ENCODE measurements at regions not wholly inside any gene's neighbourhood (a gene's known extent, or its start where the extent isn't known, plus 50 kb on each side); places are given as distances from the start of the nearest gene placed in this dataset.

DNA sequence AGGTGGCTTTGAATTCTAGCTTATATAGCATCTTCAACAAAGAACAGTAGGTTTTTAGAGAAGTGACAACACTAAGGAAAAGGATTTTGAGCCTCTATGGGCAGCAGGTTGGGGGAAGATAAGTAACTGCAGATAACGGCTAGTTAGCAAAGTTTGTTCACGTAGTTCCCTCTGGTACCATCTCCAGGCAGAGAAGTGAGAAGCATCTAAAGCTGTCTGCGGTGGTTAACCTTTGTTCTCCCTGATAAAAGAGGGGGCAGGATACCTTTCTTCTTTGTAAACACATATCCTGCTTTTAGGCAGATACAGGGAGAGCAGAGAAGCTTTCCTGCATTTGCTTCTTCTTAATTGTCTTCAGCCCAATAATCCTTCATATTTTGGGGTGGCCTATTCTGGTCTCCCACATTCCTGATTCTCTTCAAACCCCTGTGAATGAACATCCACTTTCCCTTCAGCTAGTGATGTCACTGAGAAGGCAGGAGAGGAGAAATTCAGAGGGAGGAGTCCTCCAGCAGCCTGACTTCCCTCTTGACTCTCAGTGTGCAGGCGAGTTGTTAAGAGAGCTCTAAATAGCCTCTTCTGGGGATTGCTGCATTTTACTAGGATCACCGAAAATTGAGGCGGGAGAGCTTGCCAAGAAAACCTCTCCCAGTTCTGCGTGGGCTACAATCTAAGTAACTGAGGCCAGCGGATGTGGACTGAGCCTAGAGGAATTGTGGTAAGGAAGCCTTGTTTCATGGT lies 393.7 kb upstream of the C2CD4B start:
- peak; percentile 52 for DNase-seq

DNA sequence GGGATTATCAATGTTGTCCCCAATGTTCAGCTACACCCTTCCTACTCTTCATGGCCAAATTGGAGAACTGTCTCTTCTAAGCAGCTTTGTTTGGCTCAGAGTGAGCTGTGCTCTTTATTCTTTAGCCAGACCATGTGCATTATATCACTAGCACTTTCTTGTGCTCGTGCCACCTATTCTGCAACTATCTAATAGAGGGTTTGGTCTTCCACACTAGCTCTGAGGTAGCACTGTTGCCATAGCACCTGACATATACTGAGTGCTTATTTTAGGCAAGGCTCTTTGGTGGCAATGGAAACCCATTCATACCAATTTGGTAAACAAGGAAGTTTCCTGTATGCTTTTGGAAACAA lies 394.3 kb upstream of the C2CD4B start:
- no peak for DNase-seq

DNA sequence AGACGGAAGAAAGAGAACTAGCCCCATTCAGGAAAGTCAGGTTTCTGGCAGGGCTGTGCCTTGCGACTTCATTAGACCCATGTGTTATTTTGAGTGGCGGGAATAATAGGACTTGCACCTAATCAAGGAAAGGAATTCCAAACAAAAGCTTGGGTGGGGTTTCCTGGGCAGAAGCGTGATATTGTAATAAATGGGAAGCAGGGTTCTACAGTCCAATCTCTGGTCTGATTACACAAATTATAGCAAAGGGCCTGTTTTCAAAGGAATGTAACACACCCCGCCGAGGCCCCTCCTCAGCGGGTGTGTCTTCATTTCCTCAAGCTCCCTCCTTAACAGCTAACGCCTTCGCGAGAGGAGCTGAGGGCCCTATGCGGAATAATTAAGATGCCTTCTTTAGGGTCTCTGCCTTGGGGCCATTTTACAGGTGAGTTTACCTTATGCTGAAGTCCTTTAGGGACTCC lies 396.0 kb upstream of the C2CD4B start:
- no peak for DNase-seq

DNA sequence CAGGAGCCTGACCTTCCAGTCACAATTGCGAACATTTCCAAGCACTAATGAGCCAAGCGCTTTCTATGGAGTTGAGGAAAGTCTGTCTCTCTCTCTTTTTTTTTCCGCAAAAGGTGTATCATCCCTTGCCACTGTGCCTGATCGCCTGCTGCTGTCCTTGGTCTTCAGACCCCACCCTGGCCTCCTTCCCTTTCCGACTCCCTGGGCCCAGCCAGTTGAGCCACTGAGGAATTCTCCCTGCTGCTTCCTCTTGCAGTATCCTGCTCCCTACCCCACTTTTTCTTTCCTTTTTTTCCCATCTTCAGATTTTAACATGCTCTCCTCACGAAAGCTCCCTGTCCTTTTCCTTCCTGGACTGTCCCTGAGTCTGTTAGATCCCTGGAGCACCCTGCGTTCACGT lies 396.5 kb upstream of the C2CD4B start:
- DNase-seq: no peak

DNA sequence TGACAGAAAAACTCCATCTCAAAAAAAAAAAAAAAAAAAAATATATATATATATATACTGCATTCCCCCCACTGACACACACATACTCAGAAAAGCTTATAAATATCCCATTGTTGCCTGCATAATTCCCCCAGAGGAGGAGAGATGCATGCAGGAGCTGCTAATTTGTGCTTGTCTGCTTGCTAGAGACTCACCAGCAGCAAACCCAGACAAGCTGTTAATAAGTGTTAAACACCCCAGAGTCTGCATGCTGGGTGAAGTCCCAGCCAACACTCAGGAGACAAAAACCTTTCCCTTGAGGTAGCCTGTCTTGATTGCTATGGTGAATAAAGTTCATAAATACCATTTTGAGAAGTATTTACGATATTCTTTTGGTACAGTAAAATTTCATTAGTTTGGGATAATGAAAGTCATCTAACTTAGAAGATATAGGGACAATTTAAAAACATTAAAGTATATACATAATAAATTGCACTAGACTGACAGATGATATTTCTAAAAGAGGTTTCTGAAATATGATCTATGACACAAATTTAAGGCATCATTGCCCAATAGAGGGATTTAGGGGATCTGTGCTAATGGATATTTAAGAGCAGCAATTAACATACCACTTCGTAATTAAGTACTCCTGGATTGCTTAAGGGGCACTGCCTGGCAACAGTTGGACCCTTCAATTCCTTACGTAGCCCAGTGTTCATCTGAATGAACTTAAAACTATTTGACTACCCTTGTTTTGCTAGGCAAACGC lies 400.0 kb upstream of the C2CD4B start:
- no peak for DNase-seq

DNA sequence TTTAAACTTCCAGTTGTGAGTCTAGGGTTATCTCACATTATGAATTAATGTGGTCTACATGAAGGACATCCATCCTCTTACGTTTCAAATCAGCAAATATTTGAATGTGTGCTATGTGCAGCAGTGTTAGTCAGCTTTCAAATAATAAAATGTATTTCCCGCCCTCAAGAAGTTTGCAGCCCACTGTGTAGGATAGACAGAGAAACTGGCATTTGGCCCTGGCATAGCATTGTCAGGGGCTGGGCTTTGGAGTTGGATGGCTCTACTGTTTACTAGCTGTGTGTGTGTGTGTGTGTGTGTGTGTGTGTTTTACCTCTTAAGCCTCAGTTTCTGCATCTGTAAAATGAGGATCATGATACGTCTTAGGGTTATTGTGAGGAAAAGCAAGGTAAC lies 400.5 kb upstream of the C2CD4B start:
- no peak for DNase-seq

DNA sequence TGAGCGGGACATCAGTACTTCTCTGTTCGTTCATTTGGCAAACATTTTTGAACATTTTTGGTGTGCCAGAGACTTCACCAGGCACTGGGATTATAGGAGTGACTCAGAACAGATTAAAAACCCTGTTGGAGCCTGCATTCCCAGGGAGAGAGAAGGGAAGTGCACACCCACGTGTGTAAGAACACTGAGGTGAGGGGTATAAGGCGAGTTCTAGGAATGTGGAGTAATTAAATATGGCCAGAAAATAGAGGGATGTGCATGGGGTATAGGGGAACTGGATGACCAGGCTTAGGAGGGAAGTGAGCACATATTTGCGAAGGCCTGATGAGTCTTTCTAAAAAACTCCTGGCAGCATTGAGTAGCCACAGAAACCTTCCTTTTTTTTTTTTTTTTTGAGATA lies 401.2 kb upstream of the C2CD4B start:
- no peak for DNase-seq

DNA sequence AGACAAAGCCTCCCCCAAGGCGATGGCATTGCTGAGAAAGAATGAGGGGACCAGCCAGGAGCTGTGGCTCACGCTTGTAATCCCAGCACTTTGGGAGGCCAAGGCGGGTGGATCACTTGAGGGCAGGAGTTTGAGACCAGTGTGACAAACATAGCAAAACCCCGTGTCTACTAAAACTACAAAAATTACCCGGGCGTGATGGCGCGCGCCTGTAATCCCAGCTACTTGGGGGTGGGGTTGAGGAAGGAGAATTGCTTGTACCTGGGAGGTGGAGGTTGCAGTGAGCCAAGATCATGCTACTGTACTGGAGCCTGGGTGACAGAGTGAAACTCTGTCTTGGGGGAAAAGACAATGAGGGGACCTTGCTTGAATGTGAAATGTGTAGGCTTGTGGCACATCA lies 402.4 kb upstream of the C2CD4B start:
- DNase-seq: no peak

DNA sequence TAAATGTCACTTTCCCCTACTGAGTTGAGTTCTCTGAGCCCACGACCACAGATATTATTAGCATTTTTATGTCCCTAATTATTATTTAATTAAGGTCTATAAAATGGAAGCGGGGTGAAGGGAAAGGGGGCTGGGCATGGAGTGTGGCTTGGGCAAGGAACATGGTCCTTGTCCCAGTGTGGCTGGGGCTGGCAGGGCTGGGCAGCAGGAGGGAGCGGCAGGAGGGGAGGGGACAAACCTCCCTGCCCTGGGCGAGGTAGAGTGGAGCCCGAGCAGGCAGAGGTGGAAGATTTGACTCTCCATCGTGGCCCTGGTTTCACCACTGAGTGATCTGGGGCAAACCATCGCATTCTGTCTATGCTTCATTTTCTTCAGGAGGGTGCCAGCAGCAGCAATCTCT lies 402.9 kb upstream of the C2CD4B start:
- DNase-seq: no peak

DNA sequence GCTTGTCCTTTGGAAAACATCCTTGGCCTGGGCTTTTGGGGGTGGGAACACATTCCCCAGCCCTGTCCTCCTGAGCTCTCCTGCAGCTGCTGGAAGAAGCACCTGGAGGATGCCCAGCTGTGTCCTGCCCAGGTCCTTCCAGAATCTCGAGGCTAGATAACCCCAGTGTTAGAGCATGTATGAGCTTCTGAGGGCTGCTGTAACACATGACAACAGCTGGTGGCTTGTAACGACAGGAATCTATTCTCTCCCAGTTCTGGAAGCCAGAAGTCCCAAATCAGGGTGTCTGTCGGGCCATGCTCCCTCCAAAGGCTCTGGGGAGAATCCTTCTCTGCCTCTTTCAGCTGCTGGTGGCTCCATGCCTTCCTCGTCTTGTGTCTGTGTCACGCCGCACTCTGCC lies 403.6 kb upstream of the C2CD4B start:
- DNase-seq: no peak

DNA sequence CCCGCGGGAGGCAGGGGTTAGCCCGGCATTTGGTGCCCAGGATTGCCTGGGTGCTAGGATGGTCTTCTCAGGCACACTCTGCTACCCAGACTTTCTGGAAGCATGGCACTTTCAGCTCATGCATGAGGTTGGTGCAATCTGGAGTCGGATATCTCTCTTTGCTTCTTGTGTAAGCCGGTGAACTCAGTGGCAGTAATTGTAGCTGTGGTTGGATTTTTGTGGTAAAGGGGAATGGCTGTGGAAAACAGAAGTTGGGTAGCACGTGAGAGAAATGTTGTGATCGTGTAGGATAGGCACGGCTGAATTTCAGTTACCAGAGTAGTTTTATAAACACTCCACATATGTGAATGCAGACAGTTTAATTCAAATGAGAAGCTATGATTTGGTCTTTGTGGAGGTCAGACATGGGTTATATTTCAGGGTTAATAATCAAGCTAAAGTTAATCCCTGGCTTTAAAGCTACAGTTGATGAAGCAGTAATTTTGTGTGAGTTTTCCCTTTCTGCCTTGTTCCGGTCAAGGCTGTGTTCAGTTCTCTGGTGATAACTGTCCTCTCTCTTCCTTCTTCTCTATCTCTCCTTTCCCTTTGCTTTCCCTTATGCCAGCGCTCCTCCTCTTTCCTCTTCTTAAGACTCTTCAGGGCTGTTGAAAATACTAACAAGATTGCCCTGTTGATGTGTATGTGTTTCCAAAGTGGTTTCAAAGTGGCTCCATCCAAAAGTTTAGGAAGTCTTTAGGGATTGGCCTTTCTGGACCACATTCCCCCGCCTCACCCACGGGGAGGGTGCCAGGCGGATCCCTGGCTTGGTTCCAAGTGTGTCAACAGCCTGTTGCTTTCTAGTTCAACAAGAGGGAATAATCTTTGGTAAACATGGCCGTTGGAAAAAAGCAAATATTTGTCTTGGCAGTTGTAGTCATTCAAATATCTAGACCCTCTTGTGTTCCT lies 404.6 kb upstream of the C2CD4B start:
- DNase-seq: peak; percentile 91

DNA sequence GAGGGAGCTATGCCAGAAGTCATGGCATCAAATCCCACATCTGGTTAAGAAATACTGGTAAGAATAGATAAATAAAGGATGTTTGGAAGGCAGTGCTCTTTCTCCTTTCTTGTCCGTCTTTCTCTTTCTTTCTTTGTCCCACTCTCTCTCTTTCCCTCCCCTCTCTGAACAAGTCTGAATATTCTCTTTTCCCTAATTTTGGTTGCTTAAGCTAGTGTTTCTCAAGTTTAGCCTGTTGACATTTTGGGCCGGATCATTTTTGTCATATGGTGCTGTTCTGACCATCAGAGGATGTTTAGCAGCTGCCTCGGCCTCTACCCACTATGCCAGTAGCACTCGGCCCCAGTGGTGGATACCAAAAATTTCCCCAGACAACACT lies 405.3 kb upstream of the C2CD4B start:
- no peak for DNase-seq

DNA sequence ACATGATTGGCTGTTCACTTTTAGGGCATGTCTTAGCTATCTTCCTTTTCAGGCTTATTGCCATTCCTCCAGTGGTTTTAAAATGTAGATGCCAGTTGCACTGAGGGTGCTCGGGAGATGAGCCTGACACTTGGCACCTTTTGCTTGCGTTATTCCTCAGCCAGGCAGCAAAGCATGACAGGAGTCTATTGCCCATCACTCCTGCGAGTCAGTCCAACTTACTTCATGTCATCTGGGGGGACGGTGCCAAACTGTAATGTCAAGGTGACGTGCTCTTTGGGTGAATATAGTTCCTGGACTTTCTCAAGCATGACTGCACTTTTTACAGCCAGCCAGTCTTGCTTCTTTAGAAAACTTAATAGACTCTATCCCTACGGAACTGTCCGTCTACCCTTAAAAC lies 406.0 kb upstream of the C2CD4B start:
- DNase-seq: no peak

DNA sequence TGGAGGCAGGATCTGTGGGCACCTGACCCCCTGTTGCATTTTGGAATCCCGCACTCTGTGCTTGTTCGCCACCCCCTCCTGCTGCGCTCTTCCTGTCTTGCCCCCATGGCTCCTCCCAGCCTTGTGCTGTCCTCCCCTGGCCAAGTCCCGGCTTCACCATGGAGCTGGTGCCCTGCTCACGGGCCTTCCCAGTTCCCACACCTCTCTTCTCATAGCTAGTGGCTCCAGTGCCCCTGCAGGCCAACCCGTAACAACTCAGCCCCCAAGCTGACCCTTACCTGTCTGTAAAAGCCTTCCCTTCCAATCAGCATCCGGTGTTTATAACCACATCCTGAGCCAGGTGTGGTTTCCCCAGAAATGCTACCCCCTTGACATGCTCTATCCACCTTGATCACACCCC lies 407.7 kb upstream of the C2CD4B start:
- DNase-seq: no peak

DNA sequence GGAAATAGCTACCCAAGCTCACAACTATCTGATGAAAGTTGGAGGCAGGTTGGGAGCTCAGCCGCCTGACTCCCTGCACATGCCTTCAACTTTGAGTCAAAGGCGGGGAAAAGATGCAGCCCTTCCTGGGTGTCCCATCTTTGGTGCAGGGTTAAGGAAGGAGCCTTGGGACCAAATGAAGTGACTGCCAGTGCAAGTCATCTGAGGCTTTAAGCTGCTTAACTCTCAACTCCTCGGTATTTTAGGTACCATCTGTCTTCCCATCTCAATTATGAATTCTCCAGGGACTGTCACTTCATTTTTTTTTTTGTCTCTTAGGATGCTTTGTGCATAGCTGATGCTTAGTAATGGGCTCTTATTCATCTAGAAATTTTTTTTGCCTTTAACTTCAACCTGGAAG lies 408.8 kb upstream of the C2CD4B start:
- no peak for DNase-seq

DNA sequence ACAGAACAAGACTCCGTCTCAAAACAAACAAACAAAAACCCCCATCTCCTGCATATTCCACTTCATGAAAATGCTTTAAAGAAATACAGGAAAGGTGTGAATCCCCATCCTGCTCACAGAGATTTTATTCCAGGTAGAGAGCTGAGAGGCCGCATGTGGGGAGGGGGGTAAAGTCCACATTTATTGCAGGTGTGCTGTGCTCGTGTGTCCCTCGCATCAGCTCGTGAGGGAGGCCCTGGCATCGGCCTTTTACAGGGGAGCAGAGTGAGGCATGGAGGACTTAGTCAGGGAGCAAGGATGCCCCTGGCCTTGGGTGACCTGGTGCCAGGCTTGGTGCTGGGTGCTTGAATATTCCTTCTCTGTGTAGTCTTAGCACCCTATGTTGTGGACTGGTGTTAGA lies 413.5 kb upstream of the C2CD4B start:
- no peak for DNase-seq

DNA sequence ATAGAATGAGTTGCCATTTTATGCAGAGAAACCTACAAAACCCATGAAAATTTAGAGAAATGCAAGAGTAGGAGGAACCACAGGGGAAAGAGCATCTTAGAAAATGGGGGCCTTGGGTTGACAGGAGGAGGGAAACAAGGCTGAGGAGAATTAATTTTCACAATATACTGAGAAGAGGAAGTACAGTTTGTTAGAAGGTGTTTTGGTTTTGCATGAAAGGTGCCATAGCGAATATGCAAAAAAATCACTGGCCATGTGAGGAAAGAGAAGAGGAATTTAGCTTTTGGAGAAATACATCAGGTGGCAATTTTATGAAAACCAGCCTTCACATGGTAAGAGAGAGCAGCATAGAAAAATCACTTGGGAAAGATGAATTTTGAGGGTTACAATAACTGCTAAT lies 413.9 kb upstream of the C2CD4B start:
- no peak for DNase-seq

DNA sequence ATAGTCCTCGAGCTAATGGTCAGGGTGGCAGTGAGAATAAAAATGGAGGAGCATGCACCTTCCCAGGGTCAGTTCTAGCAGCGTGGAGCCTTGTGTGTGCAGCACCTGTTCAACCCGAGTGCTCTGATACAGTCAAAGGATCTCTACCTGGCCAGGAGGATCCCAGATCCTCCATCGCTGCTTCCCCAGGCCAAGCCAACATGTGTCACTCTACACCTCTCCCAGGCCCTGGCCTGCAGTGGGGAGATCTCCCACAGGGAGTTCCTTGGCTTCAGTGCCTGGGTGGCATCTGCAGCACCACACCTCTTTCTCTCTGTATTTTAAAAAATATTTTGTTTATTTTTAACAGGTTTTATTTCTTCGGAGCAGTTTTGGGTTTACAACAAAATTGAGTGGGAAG lies 414.8 kb upstream of the C2CD4B start:
- no peak for DNase-seq

DNA sequence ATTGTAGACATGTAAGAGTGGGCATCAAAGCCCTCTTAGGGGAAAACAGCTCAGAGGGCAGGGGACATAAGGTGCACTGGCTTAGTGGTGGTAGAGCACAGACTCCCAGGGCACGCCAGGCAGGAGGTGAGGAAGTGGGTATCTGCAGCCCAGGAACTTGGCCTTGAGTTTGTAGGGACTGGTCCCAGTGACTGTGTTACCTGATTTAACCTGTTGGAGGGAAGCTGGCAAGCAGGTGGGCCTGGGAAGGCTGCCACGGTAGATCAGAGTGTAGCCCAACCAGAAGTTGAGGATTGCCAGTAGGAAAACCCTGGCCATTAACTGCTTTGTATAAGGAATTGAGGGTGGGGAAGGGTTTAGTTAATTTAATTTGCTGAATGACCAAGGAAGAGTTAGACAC lies 417.5 kb upstream of the C2CD4B start:
- DNase-seq: no peak

DNA sequence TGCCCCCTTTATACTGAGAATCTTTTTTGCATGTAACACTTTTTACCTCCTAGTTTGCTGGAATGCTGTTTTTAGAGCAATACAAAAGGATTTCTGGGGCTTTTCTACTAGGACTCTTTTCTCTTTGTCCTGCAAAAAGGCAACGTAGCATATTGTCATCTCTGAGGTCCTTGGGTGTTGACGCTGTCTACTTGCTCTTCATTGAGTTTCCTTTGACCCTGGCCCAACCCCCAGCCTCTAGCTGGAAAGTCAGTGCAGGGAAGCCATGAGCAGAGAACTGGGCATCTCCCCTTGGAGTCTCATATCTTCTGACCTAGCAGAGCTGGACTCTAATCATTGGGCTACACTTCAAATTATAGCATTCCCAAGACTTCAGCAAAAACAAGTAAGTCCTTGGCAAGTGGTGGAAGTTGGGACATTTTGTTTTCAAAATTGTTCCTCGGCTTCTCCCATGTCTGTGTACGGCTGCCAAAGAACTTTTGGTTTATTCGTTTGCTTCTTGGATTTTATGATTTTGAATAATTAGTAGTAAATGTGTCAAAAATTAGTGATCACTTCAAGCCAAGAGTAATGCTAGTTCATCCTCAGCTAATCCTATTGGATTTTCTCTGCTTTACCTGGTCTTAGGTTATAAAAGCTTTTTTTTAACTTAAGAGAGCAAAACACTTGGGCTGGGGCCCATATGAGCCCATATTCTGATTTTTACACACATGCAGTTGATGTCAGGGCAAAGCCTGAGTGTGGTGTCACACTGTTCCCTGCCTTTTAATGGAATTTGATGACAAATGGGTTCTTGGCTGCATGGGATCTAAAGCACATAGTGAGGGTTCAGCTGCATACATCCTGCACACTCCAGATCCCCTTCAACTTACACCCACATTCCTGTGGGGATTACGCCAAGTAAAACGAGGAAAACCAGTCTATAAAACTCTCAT lies 419.5 kb upstream of the C2CD4B start:
- no peak for DNase-seq

DNA sequence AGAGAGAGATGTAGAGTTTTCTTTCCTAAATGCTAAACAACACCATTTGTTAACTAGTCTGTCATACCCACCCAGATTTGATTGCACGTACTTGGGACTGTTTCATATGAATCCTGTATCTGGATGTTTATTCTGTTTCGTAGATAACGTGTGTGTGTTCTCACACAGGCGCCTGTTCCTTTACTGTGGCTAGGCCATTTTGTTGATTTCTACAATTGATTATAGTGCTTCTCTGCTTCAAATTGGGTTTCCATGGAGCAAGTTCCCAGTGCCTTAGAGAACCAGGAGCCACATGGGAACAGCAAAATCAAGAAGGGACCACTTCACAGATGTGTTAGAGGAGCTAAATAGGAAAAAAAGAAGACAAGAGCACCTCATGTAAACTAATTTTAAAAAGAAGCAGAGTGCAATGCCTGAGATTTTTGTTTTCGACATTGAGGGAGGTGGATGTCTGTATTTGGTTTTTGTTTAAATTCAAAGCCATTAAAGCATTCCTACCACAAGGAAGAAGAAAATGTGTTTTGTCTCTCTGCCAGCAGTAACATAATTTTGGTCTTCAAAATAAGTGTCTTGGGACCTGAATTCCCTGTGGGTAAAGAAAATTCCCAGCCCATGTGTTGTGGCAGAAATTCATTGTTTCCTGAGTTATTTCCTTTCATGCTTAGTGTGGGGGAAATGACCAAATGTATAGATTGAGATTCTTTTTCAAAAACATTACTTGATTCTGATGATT lies 424.0 kb upstream of the C2CD4B start:
- DNase-seq: no peak

Measured in NCI-H510A treated with DMSO at 0.1 percent for 48 hours (cell line).